Ovary (tissue), 7 donors: ENCODE measurements at regions not wholly inside any gene's neighbourhood (a gene's known extent, or its start where the extent isn't known, plus 50 kb on each side); places are given as distances from the start of the nearest gene placed in this dataset.

ENCODE experiments used
- DNase-seq, 5 donors: peaks; one replicate each; pipeline ENCODE4 v3.0.0-alpha.2; 2019 to 2020
- H3K27ac ChIP-seq, 2 donors: fragments of 200-600 bp; one replicate each; pipeline versions ENCODE4 v1.5.1 to v1.8.0; 2019 to 2022
- H3K27me3 ChIP-seq: fragments of 200-600 bp; one replicate; pipeline ENCODE4 v1.8.0; 2022
- H3K36me3 ChIP-seq: fragments of 200-600 bp; sonication (generic); one replicate; pipeline ENCODE4 v1.5.1; 2019
- H3K4me1 ChIP-seq: one replicate; pipeline ENCODE4 v1.8.1; 2013; ENCODE audit warnings: mild to moderate bottlenecking, moderate library complexity; ENCODE audit not compliant: insufficient read depth
- H3K4me3 ChIP-seq: fragments of 200-600 bp; sonication (generic); one replicate; pipeline ENCODE4 v1.5.1; 2017
- H3K9me3 ChIP-seq, 2 donors: fragments of 200-600 bp in 1 of 2; sonication (generic) in 1 of 2; one replicate each; pipeline versions ENCODE4 v1.5.1 to v1.8.1; 2013 to 2019; ENCODE audit warnings: mild to moderate bottlenecking in 1 of 2, moderate library complexity in 1 of 2
- CTCF ChIP-seq, 3 donors: fragments of 450-650 bp in 2 of 3; fragments of 200-600 bp in 1 of 3; IDR thresholded peaks; one replicate each; pipeline versions ENCODE4 v1.5.1 to v1.8.0; 2016 to 2022; ENCODE audit warnings: antibody characterized with exemption in 3 of 3, mild to moderate bottlenecking in 1 of 3
- EP300 ChIP-seq: sonication (generic); formaldehyde crosslinking; IDR thresholded peaks from one replicate; pipeline ENCODE4 v1.6.1; 2017; ENCODE audit warnings: antibody characterized with exemption
- POLR2A ChIP-seq: fragments of 450-650 bp; IDR thresholded peaks from one replicate; pipeline ENCODE4 v1.6.1; 2017; ENCODE audit warnings: antibody characterized with exemption, mild to moderate bottlenecking, moderate library complexity
- WGBS, 3 donors: extraction: QIAGEN DNeasy Blood & Tissue Kit in 1 of 3; methylation state at CpG; one replicate each; pipeline versions ENCODE4 v1.1.5 to v1.1.7; 2013 to 2017; 5-methylcytosine and 5-hydroxymethylcytosine counted together
- intact Hi-C, 4 donors: fragments of 100-400 bp; cut with DNase I; formaldehyde crosslinking; loops; one replicate each; pipeline versions ENCODE4 v1.11.0 to v1.15.1; 2022 to 2023
- donor health status: DM: no; HTN: no; CAD: no; lungs with moderate emphysema.
- donor health status: DM: no; HTN: no; CAD: no.
- donor health status: Bipolar disorder and iron deficiency.
- donor health status: DM: no; HTN: no; CAD: no.
- donor health status: DM: yes; HTN: yes; CAD: no.

GRCh38 chr3:42027571-42027970, 63.6 kb upstream of the TRAK1 start:
- Histone ChIP-seq H3K27ac (no peak overlapping the region), H3K9me3 (no peaks in the 10 kb centered on the region), H3K4me1 (peaks cover 17% of the 10 kb centered on the region), H3K36me3 (no peaks in the 10 kb centered on the region), H3K4me3 (no peak overlapping the region), H3K27me3 (no peaks in the 10 kb centered on the region)
- WGBS, 3 donors = 86 to 89% (median 86%) methylated on average over 5 of the region's 5 CpGs
- no peak for TF ChIP-seq CTCF (IDR thresholded peaks at IDR 0.05)
- TF ChIP-seq EP300 = no peak
- TF ChIP-seq POLR2A = no peak
- intact Hi-C loops = no loop called here
- no peak for DNase-seq

DNA sequence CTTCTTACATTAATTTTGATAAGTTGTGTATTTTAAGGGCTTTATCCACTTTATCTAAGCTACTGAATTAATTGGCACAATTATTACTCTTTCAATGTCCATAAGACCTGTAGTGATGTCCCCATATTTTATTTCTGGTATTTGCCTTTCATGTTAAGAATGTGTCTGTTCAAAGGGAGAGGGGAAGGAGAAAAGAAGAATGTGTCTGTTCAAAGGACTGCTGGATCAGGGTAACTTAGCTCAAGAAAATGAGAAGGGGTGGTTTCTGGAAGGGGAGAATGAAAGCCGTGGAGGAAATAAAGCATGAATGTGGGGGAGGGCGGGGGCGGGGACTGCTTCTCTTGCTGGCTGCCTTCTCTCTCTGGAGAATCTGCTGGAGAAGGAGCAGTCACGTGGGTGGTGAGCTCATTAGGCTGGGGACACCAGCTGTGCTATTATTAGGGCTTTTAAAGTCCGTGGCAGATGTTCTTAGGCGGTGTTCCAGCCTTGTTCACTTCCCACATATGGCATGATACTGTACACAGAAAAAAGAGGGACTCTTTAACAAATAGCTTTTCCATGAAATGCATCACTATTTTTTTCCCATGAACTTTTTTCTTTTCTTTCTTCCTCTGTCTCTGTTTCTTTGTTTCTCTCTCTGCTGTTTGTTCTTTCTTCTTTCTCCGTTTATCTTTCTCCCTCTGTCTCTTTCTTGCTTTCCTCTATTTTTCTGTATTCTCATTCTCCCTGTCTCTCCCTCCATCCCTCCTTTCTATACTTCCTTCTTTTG, 63.7 kb upstream of the ULK4 start:
- peak; percentile 85 to 95 (median 89) for DNase-seq
- intact Hi-C loops = no loop called here
- 1 to 6% (median 2%) methylated on average over 7 of the region's 7 CpGs for WGBS, 3 donors
- Histone ChIP-seq H3K27ac (peak overlapping the region in 1 of 2 donors; percentile 50), H3K4me3 (no peak overlapping the region), H3K9me3 (no peaks in the 10 kb centered on the region), H3K27me3 (no peaks in the 10 kb centered on the region), H3K36me3 (no peaks in the 10 kb centered on the region), H3K4me1 (peaks cover 17% of the 10 kb centered on the region)
- TF ChIP-seq POLR2A (no peak), EP300 (peak; percentile 76), CTCF (IDR thresholded peaks at IDR 0.05) (no peak)

GRCh38 chr3:42024591-42025351, 62.9 kb upstream of the ULK4 start:
- no peak for DNase-seq
- Histone ChIP-seq H3K27ac (peak overlapping the region in 1 of 2 donors; percentile 50), H3K9me3 (no peaks in the 10 kb centered on the region), H3K4me1 (peaks cover 17% of the 10 kb centered on the region), H3K36me3 (no peaks in the 10 kb centered on the region), H3K4me3 (no peak overlapping the region), H3K27me3 (no peaks in the 10 kb centered on the region)
- TF ChIP-seq POLR2A (no peak), EP300 (no peak), CTCF (IDR thresholded peaks at IDR 0.05) (no peak)
- intact Hi-C loops = no loop called here
- 13 to 15% (median 14%) methylated on average over 10 of the region's 10 CpGs for WGBS, 3 donors

DNA sequence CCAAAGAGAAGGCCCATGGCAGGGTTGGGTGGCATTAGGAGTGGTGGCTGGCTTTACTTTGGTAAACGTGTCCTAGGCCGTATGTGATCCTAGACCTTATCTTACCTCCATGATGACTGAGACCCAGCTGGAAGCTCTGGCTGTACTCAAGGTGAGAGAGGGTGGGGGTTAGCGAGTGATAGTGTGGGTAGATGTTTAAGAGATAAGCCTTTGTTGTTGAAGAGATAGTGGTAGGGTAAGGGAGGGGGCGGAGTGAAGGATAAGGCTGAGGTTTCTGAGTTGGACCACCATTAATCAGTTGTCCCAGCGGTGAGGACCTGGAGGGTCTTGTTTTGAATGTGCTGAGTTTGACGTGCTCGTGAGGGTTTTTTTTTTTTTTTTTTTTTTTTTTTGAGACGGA, 61.5 kb upstream of the ULK4 start:
- Histone ChIP-seq H3K9me3 (no peaks in the 10 kb centered on the region), H3K36me3 (no peaks in the 10 kb centered on the region), H3K27me3 (no peaks in the 10 kb centered on the region), H3K27ac (peak overlapping the region in 1 of 2 donors; percentile 50), H3K4me3 (no peak overlapping the region), H3K4me1 (peaks cover 20% of the 10 kb centered on the region)
- 87 to 92% (median 89%) methylated on average over 8 of the region's 8 CpGs for WGBS, 3 donors
- no peak for TF ChIP-seq POLR2A
- no peak for TF ChIP-seq EP300
- no peak for TF ChIP-seq CTCF (IDR thresholded peaks at IDR 0.05)
- intact Hi-C loops = no loop called here
- DNase-seq = no peak
